ENCODE measurements at regions not wholly inside any gene's neighbourhood (a gene's known extent, or its start where the extent isn't known, plus 50 kb on each side); places are given as distances from the start of the nearest gene placed in this dataset.

DNA sequence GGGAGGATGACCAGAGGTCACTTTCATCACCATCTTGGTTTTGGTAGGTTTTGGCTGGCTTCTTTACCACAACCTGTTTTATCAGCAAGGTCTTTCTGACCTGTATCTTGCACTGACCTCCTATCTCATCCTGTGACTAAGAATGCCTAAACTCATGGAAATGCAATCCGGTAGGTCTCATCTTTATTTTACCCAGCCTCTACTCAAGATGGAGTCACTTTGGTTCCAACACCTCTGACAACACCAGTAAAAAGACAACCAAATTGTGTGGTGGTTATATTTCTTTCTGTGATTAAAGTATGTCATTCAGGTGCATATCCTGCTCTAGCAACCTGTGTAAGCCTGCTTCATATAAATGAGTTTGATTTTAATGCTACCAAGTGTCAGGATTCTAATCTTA is 636.7 kb downstream of the PCDH7 start:
- H3K4me3 ChIP-seq (ENCODE audit: low read depth in 1 of 2, low read length in 2 of 2) = no peak overlapping the region
- H3K9me3 ChIP-seq (ENCODE audit: control insufficient read depth in 1 of 2, low read length in 2 of 2) = no peaks in the 10 kb centered on the region
- no peak overlapping the region for H3K27ac ChIP-seq (ENCODE audit: low read length)
- no peaks in the 10 kb centered on the region for H3K4me1 ChIP-seq (ENCODE audit: control insufficient read depth in 1 of 2, insufficient read depth in 2 of 2, low read length in 2 of 2)
- H3K36me3 ChIP-seq (ENCODE audit: control insufficient read depth in 1 of 2, insufficient read depth in 2 of 2, low read length in 2 of 2) = no peaks in the 10 kb centered on the region
- H3K27me3 ChIP-seq (ENCODE audit: low read depth, low read length) = no peaks in the 10 kb centered on the region

DNA sequence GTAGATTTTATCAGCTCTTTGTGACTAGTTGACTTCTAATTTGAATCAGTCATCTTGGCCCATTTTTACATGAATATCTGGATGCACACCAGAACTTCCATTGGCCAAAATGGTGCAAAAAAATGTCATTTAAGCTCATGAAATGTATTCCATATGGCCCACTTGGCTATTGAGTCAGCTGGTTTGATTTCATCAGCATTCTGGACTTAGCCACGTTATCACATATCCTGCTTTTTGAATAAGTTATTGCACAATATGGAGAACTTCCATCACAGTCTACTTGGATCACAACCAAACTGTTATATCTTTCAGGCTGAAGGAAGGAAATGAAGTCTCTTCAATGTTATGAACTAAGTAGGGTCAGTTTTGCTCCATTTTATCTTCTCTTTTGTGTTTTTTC is 640.6 kb downstream of the PCDH7 start:
- H3K27ac ChIP-seq (ENCODE audit: low read length) = no peak overlapping the region
- H3K9me3 ChIP-seq (ENCODE audit: control insufficient read depth in 1 of 2, low read length in 2 of 2) = no peaks in the 10 kb centered on the region
- H3K4me3 ChIP-seq (ENCODE audit: low read depth in 1 of 2, low read length in 2 of 2) = no peak overlapping the region
- no peaks in the 10 kb centered on the region for H3K4me1 ChIP-seq (ENCODE audit: control insufficient read depth in 1 of 2, insufficient read depth in 2 of 2, low read length in 2 of 2)
- no peaks in the 10 kb centered on the region for H3K27me3 ChIP-seq (ENCODE audit: low read depth, low read length)
- no peaks in the 10 kb centered on the region for H3K36me3 ChIP-seq (ENCODE audit: control insufficient read depth in 1 of 2, insufficient read depth in 2 of 2, low read length in 2 of 2)

DNA sequence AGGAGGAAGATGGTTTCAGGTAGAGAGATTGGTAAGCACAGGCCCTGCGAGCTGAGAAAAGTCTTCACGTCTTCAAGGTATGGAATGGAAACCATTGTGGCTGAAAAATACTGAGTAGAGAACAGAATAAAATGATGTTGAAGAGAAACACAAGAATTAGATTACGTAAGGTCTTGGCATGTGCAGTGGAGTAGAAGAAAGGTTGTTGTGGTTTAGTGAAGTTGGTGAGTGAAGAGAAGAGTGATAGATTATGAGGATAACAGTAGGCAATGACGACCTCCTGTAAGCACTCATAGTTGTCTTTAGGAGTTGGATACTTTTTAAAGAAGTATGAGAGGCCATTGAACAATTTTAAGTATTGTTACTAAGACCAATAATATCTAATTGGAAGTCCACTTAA is 642.6 kb downstream of the PCDH7 start:
- H3K4me1 ChIP-seq (ENCODE audit: control insufficient read depth in 1 of 2, insufficient read depth in 2 of 2, low read length in 2 of 2) = no peaks in the 10 kb centered on the region
- no peaks in the 10 kb centered on the region for H3K27me3 ChIP-seq (ENCODE audit: low read depth, low read length)
- no peaks in the 10 kb centered on the region for H3K36me3 ChIP-seq (ENCODE audit: control insufficient read depth in 1 of 2, insufficient read depth in 2 of 2, low read length in 2 of 2)
- H3K4me3 ChIP-seq (ENCODE audit: low read depth in 1 of 2, low read length in 2 of 2) = no peak overlapping the region
- no peak overlapping the region for H3K27ac ChIP-seq (ENCODE audit: low read length)
- no peaks in the 10 kb centered on the region for H3K9me3 ChIP-seq (ENCODE audit: control insufficient read depth in 1 of 2, low read length in 2 of 2)

DNA sequence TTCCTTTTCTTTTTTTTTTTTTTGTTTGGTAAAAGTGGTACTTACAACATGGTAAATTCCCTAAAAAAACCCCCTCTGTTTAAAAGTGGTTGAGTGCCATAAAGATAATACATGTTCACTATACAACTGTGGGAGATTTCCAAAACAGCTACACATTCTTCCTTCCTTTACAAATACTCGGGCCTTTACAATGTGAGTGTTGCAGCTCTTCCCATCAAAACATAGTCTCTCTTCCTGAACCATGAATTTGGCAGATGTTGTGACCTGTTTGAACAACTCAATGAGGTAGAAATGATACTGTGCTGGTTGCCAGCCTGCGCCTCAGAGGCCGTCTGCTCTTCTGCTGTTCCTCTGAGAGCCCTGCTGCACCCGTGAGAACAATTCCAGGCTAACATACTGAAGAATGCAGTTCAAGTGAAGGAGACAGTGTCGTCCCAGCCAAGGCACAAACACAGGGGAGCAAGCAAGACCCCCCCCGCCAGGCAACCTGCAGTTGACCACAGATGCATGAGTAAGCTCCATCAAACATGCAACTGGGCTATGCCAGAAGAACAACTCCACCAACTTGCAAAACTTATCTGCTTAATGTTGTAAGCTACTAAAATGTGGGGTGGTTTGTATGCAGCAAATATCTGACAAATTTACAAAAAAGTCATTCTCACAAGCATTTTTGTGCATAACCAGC is 645.0 kb downstream of the PCDH7 start:
- no peaks in the 10 kb centered on the region for H3K36me3 ChIP-seq (ENCODE audit: control insufficient read depth in 1 of 2, insufficient read depth in 2 of 2, low read length in 2 of 2)
- H3K4me1 ChIP-seq (ENCODE audit: control insufficient read depth in 1 of 2, insufficient read depth in 2 of 2, low read length in 2 of 2) = no peaks in the 10 kb centered on the region
- H3K9me3 ChIP-seq (ENCODE audit: control insufficient read depth in 1 of 2, low read length in 2 of 2) = no peaks in the 10 kb centered on the region
- H3K27ac ChIP-seq (ENCODE audit: low read length) = no peak overlapping the region
- H3K27me3 ChIP-seq (ENCODE audit: low read depth, low read length) = no peaks in the 10 kb centered on the region
- no peak overlapping the region for H3K4me3 ChIP-seq (ENCODE audit: low read depth in 1 of 2, low read length in 2 of 2)

DNA sequence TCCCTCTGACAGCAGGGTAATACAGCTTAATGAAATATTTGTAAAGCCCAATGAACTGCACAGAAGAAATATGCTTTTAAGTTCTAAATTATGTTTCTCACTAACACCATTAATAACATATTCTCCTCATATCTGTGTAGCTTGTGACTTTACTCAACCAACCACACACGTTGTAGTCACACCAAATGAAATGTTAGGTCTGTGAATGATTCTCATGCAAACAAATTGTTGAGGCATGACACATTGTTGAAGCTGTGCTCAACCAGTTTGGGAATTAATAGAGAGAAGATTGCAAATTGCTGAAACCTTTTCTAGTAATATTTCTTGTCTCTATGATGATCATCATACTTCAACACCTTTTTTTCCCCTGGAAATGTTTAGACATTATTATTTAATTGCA is 645.9 kb downstream of the PCDH7 start:
- Histone ChIP-seq H3K36me3 (ENCODE audit: control insufficient read depth in 1 of 2, insufficient read depth in 2 of 2, low read length in 2 of 2) (no peaks in the 10 kb centered on the region), H3K27ac (ENCODE audit: low read length) (no peak overlapping the region), H3K9me3 (ENCODE audit: control insufficient read depth in 1 of 2, low read length in 2 of 2) (no peaks in the 10 kb centered on the region), H3K27me3 (ENCODE audit: low read depth, low read length) (no peaks in the 10 kb centered on the region), H3K4me3 (ENCODE audit: low read depth in 1 of 2, low read length in 2 of 2) (no peak overlapping the region), H3K4me1 (ENCODE audit: control insufficient read depth in 1 of 2, insufficient read depth in 2 of 2, low read length in 2 of 2) (no peaks in the 10 kb centered on the region)

DNA sequence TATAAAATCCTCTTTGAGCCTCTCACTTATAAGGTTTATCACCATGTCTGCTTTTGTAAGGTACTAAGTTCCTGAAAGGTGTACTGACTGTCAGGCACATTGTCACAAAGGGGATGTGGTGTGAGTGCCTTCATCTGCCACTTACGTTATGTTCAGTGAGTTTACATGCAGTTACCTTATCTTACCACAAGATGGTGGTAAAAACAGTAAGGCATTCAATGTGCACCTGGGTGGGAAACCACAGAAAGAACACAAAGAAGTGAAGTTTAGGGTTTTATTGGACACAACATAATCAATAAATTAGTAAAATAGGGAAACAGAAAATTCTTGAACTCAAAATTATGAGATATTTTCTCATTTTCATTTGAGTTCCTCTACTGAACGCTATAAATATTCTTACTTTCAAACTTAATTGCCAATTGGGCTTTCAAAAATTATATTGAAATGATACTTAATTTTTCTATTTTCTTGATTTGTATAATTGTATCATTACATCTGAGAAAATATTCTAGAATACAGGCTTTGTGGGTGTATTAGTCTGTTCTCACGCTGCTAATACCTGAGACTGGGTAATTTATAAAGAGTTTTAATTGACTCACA is 650.8 kb downstream of the PCDH7 start:
- H3K4me3 ChIP-seq (ENCODE audit: low read depth in 1 of 2, low read length in 2 of 2) = no peak overlapping the region
- no peak overlapping the region for H3K27ac ChIP-seq (ENCODE audit: low read length)
- H3K9me3 ChIP-seq (ENCODE audit: control insufficient read depth in 1 of 2, low read length in 2 of 2) = no peaks in the 10 kb centered on the region
- H3K36me3 ChIP-seq (ENCODE audit: control insufficient read depth in 1 of 2, insufficient read depth in 2 of 2, low read length in 2 of 2) = no peaks in the 10 kb centered on the region
- no peaks in the 10 kb centered on the region for H3K27me3 ChIP-seq (ENCODE audit: low read depth, low read length)
- no peaks in the 10 kb centered on the region for H3K4me1 ChIP-seq (ENCODE audit: control insufficient read depth in 1 of 2, insufficient read depth in 2 of 2, low read length in 2 of 2)

DNA sequence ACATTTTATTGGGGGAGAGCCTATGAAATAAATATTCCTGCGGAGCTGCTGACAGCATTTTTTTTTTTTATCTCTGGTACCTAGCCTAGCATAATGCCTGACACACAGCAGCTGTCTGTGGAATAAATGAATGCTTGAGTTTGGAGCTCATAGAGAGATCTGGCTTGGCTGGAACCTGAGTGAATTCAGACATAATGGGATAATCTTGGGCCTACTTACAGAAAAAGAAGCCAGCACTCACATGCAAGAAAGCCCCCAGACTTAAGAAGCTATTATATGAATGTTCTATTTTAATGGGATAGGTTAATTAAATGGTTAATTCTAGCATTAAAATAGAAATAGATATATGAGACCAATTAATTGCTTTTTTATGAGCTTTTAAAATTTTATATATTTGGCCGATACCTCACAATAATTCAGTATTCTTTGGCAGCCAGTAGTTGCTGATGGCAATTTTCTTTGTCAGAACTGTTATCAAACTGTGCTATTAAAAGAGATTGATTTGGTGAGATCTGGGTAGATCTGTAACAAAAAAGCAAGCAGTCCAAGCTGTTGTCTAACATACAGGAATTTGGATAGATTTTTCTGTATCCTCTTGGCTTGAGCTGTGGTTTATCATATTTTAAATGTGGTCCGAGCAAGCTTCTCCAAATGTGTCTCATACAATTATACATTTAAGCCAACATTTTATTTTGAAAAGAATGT is 654.2 kb downstream of the PCDH7 start:
- Histone ChIP-seq H3K9me3 (ENCODE audit: control insufficient read depth in 1 of 2, low read length in 2 of 2) (no peaks in the 10 kb centered on the region), H3K4me3 (ENCODE audit: low read depth in 1 of 2, low read length in 2 of 2) (no peak overlapping the region), H3K27me3 (ENCODE audit: low read depth, low read length) (no peaks in the 10 kb centered on the region), H3K36me3 (ENCODE audit: control insufficient read depth in 1 of 2, insufficient read depth in 2 of 2, low read length in 2 of 2) (no peaks in the 10 kb centered on the region), H3K27ac (ENCODE audit: low read length) (no peak overlapping the region), H3K4me1 (ENCODE audit: control insufficient read depth in 1 of 2, insufficient read depth in 2 of 2, low read length in 2 of 2) (no peaks in the 10 kb centered on the region)

DNA sequence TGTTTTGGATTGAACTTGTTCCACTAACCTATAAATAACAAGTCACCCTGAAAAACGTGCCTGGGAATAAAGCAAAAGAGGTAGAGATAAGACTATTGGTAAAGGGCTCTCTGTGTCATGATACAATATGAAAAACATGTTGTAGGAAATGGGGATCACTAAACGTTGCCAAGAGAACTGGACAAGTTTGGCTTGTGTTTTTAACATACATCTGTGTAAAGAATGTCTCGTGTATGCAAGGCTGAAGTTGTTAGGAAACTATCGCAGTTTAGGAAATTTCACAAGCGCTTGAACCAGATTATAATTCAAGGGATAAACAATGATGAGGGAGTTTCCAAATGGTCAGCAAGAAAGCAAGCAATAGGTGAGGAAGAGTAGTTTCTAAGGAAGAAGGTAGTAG is 655.8 kb downstream of the PCDH7 start:
- H3K9me3 ChIP-seq (ENCODE audit: control insufficient read depth in 1 of 2, low read length in 2 of 2) = no peaks in the 10 kb centered on the region
- H3K27me3 ChIP-seq (ENCODE audit: low read depth, low read length) = no peaks in the 10 kb centered on the region
- no peaks in the 10 kb centered on the region for H3K36me3 ChIP-seq (ENCODE audit: control insufficient read depth in 1 of 2, insufficient read depth in 2 of 2, low read length in 2 of 2)

DNA sequence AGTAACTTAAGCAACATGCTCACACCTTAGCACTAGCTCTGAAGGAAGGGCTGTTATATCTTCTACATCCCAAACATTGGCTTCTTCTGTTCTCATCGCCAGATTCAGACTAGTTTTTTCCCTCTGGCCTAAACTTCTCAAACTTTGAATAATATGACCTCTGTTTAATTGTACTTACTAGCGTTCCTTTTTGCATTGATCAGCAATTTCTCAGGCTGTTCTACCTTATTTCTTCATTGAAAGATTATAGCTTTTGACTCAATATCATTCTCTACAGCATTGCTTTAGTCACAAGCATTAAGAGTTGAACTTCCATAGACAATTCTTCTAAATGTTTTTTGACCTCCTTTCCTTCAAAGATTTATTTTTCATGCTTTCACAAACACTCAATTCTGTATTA is 659.2 kb downstream of the PCDH7 start:
- Histone ChIP-seq H3K27me3 (ENCODE audit: low read depth, low read length) (no peaks in the 10 kb centered on the region), H3K27ac (ENCODE audit: low read length) (no peak overlapping the region), H3K4me3 (ENCODE audit: low read depth in 1 of 2, low read length in 2 of 2) (no peak overlapping the region), H3K9me3 (ENCODE audit: control insufficient read depth in 1 of 2, low read length in 2 of 2) (no peaks in the 10 kb centered on the region), H3K4me1 (ENCODE audit: control insufficient read depth in 1 of 2, insufficient read depth in 2 of 2, low read length in 2 of 2) (no peaks in the 10 kb centered on the region), H3K36me3 (ENCODE audit: control insufficient read depth in 1 of 2, insufficient read depth in 2 of 2, low read length in 2 of 2) (no peaks in the 10 kb centered on the region)

More for the DNA sequence above, 655.8 kb downstream of the PCDH7 start:
- no peak overlapping the region for H3K4me3 ChIP-seq (ENCODE audit: low read depth in 1 of 2, low read length in 2 of 2)
- no peak overlapping the region for H3K27ac ChIP-seq (ENCODE audit: low read length)
- no peaks in the 10 kb centered on the region for H3K4me1 ChIP-seq (ENCODE audit: control insufficient read depth in 1 of 2, insufficient read depth in 2 of 2, low read length in 2 of 2)

DNA sequence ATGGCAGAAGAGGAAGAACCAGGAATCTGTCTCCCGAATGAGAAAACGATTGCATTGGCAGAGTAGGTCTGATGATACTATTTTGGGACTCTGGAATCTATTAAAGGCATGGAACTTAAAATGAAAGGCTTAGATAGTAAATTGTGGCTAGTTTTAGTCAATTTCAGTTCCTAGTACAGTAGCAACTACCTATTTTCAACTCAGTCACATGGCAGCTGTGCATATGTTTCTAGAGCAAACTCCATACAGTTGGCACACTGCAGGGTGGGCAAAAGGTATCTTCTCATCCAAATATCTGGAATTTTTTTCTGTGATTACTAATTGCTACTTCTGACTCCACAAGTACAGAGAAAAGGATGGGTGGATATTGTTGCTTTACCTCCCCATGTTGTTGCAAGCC is 663.6 kb downstream of the PCDH7 start:
- no peak overlapping the region for H3K4me3 ChIP-seq (ENCODE audit: low read depth in 1 of 2, low read length in 2 of 2)
- H3K9me3 ChIP-seq (ENCODE audit: control insufficient read depth in 1 of 2, low read length in 2 of 2) = no peaks in the 10 kb centered on the region
- no peaks in the 10 kb centered on the region for H3K4me1 ChIP-seq (ENCODE audit: control insufficient read depth in 1 of 2, insufficient read depth in 2 of 2, low read length in 2 of 2)
- no peak overlapping the region for H3K27ac ChIP-seq (ENCODE audit: low read length)
- H3K36me3 ChIP-seq (ENCODE audit: control insufficient read depth in 1 of 2, insufficient read depth in 2 of 2, low read length in 2 of 2) = no peaks in the 10 kb centered on the region
- H3K27me3 ChIP-seq (ENCODE audit: low read depth, low read length) = no peaks in the 10 kb centered on the region

DNA sequence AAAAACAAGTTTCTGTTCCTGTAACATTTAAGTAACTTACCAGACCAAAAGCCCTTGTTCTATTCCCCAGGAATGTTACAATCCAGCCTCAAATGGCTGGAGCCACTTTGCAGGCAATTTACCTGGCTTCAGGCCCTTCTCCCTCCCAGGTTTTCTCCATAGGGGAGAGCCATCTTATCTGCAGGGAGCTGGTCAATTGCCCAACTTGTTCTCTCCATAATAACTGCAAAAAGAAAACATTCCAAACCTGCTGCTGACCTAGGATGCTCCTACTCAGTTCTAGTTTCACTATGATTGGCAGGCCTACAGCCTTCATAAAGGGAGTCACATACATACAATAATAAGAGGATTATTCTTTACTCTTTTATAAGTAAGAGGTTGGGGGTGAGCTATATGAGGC is 670.7 kb downstream of the PCDH7 start:
- H3K27me3 ChIP-seq (ENCODE audit: low read depth, low read length) = no peaks in the 10 kb centered on the region
- H3K9me3 ChIP-seq (ENCODE audit: control insufficient read depth in 1 of 2, low read length in 2 of 2) = no peaks in the 10 kb centered on the region
- H3K4me3 ChIP-seq (ENCODE audit: low read depth in 1 of 2, low read length in 2 of 2) = no peak overlapping the region
- no peaks in the 10 kb centered on the region for H3K36me3 ChIP-seq (ENCODE audit: control insufficient read depth in 1 of 2, insufficient read depth in 2 of 2, low read length in 2 of 2)
- H3K4me1 ChIP-seq (ENCODE audit: control insufficient read depth in 1 of 2, insufficient read depth in 2 of 2, low read length in 2 of 2) = no peaks in the 10 kb centered on the region
- H3K27ac ChIP-seq (ENCODE audit: low read length) = no peak overlapping the region
